NCI-H226 (cell line): ENCODE measurements at regions not wholly inside any gene's neighbourhood (a gene's known extent, or its start where the extent isn't known, plus 50 kb on each side); places are given as distances from the start of the nearest gene placed in this dataset.

Experiments used
- DNase-seq: peaks from one replicate; pipeline ENCODE4 v3.0.0-alpha.2; 2015

DNA sequence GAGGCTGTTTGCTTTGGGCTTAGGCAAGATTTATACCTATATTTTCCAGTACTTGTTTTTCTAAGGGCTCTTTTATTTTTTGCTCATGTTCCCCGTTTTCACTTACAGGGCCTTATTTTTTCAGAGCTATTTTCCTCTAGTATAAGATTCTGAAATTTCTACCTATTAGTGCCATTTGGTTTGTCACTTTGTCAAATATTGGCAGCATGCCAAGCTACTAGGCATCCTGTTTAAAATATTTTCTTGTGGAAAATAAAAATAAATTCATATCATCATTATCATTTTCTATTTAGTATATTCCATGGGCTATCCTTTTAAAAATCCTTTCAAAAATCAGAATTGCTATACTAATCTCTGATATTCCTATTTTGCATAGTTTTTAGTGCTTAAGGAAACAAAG, 64.8 kb upstream of the CHST9 start:
- DNase-seq = no peak

DNA sequence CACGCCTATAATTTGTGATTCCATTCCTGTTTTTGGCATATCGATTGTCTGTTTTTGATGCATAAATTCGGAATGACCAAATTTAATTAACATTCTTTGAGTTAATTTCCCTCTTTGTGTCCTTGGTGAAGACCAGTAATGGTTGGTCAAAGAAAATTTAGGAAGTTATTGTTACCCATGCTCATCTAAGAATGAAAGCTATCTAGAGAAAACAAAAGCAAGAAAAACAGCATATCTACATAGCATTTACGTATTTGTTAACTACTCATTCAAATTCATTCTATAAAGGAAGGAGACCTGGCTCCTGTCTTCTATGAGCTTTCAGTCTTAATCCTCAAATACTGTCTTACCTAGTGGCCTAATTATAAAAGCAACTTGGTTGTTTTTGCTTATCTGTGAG, 59.2 kb upstream of the CHST9 start:
- DNase-seq = no peak

DNA sequence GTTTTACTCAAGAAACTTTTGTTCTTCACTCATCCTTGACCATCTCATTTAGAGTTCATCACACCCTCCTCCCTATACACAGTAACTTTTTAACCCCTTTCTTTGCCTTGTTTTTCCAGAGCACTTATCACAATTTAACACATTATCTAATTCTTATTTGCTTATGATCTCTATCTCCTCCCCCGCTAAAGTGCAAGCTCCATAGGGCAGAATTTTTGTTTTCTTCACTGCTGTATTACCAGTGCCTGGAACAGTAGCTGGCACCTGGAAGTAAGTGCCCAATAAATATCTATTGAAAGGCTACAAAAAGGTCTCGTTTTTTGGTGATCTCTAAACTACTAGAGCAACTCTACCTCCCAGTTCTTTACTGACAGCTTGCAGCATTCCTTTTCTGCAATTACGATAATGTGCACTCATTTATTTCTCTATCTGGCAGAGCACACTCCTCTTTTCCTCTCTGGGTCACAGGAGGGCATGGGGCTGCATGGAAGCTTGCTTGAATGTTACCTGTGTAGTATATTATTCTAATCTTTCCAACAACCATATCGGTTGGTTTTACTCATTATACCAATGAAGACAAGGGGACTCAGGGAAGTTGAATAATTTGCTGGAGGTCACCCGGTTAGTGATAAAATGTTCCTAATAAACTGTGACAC, 57.4 kb upstream of the CHST9 start:
- no peak for DNase-seq

DNA sequence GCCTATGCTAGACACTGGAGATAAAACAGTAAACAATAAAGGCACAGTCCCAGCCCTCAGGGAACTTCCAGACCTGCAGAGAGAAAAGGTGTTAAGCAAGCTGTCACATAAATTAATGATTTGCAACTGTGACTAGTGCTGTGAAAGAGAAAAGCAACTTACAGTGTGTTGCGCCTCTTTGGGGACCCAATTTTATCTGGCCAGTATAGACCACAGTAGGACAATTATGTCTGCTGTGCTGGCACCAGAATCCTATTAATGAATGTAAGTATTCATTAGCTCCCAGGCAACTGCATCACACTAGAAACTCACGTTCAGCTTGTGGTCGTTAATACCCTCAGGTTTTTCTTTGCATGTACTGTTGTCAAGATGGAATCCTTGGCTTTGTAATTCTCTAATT, 55.3 kb upstream of the CHST9 start:
- no peak for DNase-seq

DNA sequence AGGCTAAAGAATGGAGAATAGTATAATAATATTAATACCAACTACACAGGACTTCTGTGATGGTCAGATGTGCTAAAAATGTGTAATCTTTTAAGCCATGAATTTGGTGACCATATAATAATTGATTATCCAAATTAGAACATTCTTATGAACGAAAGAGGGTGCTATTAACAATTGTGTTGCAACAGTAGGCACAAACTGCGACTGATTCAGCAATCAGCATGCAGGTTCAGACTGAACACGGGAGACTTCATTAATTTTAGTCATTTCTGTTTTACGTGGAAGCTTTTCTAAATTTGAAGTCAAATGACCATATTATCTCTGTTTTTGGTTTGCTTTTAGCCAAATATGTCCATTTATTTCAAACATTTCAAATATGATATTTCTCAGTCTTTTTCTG, 54.6 kb upstream of the CHST9 start:
- no peak for DNase-seq

DNA sequence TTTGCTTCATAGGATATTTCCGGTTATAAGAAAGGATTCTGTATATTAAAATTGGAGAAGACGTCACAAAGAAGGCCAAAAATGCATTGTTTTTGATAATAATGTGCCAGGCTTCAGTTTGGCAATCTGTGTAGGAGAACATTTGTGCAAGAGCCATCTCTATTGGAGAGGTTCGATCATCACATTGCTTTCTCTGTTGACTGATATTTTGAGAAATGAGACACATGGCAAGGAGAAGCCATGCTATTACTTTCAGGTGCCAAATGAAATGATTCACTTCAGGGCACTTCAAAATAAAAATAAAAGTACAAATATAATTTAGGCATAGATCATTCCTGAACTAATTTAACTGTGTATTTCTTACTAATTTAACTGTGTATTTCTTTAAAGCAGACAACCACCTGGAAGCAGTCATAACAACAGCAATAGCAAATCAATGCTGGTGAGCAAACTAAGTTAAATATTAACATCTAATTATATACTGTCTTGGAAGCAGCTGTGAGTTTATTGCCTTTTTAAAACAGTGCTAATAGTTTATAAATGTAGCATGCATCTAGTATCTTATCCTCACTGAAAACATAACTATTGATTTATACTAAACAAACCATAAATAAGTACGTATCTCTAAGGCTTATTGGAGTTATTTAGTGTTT, 50.2 kb upstream of the CHST9 start:
- DNase-seq = no peak
